Inferior parietal cortex (tissue), 1 donor: ENCODE measurements at regions not wholly inside any gene's neighbourhood (a gene's known extent, or its start where the extent isn't known, plus 50 kb on each side); places are given as distances from the start of the nearest gene placed in this dataset.

Experiments used
- DNase-seq: peaks from one replicate; pipeline ENCODE4 v3.0.0-alpha.2; 2016; ENCODE audit errors: extremely low spot score

DNA sequence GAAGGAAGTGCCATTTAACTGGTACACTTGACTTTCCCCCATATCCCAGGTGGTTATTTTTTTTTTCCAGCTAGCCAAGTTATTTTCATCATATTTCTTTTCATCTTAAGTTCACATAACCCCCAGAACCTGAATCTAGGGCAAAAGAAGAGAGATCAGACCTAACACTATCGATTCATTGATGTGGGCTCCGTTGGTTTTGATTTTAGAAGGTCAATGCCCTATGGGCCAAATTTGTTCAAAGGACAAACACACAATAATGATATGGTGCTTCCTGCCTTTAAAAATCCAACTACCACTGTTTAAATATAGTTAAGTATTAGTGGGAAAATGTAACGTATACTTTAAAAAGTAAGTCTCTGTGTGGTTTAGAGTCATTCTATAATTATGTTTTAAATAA lies 665.7 kb downstream of the ZNF674 start:
- no peak for DNase-seq

DNA sequence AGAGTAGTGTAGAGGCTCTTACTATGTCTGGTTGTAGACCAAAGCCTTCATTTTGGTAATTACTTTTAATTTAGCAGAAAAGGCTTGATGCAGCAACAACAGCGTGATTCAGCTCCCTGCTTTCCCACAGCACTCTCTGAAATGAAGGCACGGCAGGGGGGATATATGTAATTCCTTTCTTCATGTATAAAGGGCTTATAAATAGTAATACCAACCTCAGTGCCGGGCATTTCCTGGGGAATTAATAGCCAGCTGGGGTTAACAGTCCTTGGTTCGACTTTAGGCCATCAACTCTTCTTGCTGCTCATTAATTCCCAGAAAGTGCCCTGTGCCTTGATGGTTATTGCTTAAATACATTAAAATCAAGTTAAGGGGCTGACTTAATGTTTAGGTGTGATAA lies 669.0 kb downstream of the ZNF674 start:
- DNase-seq, result no peak

DNA sequence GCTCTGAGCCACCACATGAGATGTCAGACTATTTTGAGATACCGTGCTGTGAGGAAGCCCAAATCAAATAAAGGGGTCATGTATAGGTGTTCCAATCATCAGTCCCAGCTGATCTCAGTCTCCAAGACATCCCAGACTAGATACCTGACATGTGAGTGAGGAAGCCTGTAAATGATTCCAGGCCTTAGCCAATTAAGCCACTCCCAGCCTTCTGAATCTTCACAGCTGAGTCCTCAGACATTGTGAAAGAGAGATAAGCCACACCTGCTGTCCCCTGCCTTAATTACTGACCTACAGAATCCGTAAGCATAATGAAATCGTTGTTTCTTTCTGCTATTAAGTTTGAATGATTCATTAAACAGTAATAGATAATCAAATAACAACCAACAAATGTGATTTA lies 671.4 kb downstream of the ZNF674 start:
- DNase-seq, result no peak

DNA sequence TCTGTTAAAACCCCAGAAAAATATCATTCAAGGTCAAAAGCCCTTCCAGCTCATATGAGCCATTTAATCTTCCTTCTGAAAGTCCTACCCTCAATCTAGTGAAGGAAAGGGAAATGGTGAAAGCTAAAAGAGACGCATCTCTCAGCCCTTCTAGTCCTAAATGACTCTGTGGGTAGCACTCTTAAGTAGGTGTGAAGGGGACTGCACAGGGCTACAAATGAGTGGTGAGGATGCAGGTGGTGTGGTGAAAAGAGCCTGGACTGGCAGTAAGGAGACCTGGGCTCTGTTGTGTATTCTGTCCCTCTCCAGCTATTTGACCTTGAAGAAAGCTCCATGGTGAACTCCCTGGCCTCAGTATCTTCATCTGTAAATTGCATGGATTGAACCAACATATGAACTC lies 671.8 kb upstream of the DIPK2B start:
- DNase-seq, result no peak

DNA sequence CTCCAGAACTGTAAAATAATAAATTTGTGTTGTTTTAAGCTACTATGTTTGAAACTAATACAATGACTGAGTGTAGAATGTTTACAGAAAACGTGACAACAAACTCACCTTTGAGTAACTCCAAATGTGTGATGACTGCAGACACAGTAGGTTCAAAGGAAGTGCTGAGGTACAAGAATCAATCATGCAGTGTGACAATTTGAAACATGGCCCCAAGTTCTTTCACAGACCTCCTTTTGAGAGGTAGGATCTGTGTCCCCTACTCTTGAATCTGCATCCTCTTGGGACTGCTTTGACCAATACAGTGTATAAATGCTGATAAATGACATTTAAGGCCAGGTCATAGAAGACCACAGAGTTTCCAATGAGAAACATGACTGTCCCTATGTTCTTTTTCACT lies 667.7 kb upstream of the DIPK2B start:
- no peak for DNase-seq

DNA sequence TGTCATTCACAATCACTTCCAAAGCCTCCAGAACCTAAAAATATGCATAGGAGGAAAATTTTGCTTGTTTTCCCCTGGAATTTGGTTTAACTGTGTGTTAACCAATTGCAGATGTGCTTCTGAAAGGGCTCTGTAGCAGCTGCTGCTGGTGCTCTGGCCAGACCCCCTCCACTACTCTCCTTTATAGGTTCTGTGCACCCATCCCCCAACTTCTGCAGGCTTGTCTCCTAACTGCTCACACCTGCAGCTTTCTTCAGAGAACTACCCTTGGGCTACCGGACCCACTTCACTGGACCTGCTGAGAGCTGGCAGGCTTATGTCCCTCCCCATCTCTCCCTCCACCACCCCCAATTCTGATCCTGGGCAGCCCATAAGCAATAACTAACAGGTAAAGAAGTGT lies 662.1 kb upstream of the DIPK2B start:
- DNase-seq, result no peak

DNA sequence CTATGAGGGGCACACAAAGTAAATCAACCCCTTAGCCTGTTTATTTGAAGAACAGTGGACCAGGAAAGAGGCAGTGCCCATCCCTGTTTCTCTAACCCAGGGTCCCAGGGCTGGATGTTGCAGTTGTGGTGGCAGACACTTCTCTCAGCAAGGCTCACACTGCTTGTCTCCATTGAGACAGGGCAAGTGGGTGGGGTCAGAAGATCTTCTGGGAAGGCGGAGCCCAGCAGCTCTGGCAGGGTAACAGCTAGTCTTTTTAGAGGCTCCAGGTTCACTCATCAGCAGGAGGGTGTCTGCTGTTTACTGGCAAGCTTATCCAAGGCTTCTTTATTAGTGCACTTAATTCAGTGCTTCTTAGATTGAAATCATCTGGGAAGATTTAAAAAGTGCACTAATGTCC lies 659.8 kb upstream of the DIPK2B start:
- no peak for DNase-seq

DNA sequence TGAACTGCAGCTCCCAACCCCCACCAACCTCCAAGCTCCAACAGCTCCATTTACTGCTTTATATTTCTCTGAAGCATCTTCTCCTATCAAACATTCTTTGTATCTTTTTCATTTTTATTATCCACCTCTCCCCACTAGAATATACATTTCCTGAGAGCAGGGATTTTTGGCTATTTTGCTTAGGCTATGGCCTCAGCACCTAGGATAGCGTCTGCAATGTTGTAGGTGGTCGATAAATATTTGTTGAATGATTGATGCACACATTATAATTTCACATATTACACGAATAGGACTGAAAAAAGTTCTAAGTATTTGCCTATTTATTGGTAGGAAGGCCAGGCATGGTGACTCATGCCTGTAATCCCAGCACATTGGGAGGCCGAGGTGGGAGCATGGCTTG lies 658.7 kb upstream of the DIPK2B start:
- no peak for DNase-seq

DNA sequence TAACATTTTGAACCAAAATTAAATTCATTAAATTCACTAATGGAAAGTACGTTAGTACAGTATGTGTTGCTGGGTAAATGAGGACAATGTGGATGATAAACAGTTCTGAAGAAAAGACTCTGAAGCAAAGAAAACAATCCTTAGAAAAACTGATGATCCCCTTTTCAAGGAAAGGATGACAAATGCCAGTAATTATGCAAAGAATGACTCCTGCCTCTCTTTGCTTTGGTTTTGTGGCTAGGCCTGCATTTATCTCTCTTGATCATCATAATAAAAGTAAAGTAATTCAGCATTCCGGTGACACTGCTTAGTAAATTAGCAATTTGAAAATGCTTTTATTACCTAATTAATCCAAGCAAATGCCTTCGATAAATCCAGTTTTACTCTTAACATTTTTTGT lies 652.2 kb upstream of the DIPK2B start:
- DNase-seq, result no peak

DNA sequence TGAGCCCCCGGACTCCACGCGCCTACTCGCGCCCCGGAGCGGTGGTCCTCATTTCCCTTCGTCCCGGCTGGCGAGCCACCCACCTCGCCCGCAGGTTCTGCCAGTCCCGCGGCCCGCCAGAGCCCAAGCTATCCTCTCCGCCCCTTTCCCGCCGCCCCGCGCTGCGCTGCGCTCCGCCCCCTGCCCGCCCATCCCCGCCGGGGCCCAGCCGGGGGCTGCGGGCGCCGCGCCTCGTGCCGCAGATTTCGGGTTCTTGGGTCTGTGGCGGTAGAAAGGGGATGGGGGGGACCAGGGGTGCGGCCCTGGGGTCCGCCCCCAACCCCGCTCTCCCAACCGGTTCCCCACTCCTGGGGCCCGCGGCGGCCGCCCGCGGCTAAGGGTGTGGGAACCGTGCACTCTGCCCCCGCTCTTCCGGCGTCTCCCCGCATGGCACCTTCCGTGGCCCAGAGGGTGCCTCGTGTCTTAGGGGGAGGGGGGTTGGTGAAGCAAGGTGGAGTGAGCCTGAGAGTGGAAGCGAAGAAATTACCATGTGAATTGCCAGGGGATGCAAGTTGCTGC lies 650.8 kb upstream of the DIPK2B start:
- no peak for DNase-seq

DNA sequence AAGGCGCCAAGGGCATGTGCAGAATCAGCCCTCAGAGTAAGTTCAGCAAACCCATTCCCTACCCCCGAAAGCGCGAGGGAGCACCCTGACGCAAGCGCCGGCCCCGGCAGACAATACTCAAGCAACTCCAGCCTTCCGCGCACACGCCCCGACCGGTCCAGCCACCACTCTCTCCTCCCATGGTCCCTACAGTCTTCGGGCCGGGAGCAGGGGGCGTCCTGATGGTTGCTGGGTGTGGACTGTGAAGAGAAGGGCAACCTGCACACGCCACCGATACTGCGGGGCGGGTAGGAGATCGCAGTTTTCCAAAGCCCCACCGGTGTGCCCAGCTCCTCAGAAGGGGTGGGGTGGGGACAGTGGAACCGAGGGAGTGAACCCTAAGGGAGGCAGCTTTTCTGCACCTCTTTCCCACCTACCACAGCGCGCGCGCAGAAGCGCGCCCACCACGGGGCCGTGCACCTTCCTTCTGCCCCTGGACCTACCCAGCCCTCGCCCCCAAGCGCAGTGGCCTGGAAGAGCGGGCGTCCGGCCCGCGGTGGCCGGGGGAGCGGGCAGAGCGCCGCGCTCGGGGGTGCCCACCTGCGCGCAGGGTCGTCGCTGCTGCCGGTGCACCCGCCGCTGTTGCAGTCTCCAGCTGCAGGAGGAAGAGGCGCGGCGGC lies 650.2 kb upstream of the DIPK2B start:
- no peak for DNase-seq

DNA sequence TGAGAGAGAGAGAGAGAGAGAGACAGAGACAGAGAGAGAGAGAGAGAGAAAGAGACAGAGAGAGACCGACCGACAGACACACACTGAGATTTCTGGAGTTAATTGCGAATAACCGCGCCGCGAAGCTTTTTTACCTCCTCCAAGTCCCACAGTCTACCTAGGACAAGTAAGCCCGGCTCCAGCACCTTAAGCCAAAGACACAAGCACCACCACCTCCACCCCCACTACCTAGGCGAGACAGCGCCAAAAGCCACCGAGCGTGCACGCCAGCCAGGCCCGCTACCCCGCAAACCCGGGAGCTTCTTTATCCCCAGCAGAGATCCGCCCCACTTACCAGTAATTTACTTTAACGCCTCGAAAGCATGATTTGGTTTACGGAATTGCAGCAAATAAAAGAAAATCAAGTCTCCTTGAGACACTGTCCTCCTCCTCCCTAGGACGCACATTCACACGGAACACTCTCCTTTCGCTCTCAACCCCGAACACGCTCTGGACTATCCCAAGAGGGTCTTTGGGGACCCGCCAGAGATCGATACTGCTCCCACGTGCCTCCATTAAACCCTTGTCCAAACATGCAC lies 649.6 kb upstream of the DIPK2B start:
- no peak for DNase-seq

DNA sequence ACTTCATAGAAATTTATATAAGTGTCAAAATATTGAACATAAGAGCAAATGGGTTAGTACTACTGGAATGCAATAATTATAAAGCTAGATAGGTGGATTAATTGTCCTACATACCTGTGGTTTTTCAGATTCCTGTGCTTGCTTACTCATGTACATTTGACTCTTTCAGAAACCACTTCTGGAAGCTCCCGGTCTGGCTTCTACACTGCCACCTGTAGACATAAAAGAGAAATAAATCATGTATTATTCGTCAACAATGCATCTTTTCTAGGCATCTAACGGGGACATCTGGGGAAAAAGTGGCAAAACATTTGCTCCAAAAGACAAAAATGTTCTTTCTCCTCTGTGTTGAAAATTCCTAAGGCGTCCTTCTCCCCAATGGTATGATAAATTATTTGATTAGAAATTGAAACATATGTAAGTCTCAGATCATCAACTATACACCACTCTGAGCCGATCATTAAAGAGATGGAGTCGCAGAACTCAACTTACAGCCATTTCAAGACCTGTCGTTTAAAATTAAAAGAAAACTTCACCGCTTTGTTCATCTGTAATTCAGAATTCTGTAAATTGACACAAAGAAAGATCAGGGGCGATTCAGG lies 648.7 kb upstream of the DIPK2B start:
- no peak for DNase-seq

DNA sequence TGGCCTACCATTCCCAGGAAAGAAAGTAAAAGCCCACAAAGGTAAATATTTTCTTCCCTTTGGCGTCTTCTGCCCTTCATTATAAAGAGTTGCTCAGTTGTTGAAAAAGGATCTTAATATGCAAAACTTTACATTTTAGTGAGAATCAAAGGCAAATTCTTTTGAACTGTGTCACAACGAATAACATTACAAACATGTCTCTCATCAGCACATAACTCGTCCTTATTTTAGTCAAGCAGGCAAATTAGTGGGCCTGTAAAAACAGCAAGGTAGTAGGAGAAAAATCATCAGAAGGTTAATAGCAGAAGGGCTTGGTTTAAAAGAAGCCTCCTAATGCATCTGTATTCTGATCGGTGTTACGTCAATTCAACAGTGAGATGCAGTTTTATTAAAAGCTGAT lies 647.3 kb upstream of the DIPK2B start:
- DNase-seq, result no peak

DNA sequence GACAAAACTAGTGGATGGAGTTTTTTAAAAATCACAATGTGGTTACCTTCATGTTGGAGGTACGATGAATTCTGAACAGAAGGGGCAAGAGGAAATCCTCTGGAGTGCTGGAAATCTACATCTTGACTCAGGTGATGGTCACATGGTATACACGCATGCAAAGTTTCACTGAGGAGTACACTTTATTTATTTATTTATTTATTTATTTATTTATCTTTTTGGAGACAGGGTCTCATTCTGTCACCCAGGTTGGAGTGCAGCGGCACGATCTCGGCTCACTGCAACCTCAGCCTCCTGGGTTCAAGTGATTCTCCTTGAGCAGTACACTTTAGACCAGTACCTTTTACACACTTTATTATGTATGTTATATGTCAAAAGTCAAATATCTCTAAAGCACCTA lies 645.7 kb upstream of the DIPK2B start:
- DNase-seq, result no peak

DNA sequence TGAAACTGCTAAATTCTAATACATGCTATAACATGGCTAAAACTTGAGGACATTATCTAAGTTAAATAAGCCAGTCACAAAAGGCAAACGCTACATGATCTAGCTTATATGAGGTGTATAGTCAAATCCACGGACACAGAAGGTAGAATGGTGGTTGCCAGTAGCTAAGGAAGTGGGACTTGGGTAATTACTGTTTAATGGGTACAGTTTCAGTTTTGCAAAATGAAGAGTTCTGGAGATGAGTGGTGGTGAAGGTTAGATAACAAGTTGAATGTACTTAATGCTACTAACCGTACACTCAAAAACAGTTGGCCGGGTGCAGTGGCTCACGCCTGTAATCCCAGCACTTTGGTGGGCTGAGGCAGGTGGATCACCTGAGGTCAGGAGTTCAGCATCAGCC lies 644.5 kb upstream of the DIPK2B start:
- no peak for DNase-seq

DNA sequence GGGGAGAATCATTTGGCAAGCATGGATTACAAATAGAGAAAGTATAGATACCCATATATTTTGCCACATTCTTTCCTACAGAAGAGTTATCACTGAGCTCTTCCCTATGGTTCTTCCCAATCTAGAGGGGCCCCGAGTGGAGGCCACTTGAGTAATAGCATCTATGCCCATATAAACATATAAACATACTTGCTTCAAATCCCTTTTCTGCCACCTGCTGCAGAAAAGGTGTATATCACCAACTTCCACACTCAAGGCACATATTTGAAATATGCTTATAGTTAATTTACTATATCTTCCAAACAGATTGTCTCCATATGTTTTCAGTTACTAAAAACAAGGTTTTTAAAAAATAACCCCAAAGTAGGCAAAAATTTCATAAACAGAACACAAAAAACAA lies 642.8 kb upstream of the DIPK2B start:
- no peak for DNase-seq

DNA sequence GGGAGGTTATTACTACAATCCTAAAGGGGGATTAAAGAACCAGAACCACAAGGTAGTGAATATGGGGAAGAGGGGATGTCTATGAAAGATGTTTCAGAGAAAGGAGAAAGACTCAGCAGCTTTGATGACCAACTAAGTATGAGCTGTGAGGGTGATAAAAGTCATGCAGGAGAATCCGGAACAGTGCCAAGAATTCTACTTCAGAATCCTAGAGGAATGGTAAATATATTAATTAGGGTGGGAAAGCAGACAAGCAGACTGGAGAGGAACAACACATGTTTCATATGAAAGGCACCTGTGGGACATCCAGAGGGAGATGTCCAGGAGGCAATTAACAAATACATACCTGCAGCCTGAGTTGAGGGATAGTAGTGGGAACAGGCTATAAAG lies 642.2 kb upstream of the DIPK2B start:
- DNase-seq, result no peak

DNA sequence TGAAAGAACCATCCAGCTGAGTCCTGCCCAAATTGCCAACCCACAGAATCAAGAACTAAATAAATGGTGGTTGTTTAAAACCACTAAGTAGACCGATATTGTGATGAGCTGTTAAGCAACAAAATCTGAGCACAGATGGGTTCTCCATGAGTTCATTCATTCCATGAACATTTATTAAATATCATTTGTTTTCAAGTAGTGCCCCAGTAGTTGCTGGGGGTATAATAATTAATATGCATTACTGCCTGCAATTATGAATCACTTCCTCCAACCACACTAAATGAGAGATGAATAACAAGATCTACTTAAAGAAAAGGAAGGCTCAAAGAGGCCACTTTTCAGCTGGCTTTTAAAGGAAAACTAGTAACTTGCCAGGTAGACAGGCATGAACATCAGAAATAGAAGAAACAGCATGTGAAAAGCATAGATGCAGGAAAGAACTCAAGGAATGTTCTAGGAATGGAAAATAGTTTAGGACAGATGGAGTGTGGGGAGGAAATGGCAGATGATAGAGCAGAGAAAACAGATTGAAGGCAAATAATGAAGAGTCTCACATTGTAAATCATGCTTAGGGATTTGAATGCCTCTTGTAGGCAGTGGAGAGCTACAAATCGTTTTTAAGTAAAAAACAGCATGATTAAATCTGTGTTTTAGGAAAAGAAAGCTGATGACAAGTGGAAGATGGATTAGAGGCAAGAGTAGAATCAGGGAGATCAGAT lies 641.7 kb upstream of the DIPK2B start:
- DNase-seq, result no peak

DNA sequence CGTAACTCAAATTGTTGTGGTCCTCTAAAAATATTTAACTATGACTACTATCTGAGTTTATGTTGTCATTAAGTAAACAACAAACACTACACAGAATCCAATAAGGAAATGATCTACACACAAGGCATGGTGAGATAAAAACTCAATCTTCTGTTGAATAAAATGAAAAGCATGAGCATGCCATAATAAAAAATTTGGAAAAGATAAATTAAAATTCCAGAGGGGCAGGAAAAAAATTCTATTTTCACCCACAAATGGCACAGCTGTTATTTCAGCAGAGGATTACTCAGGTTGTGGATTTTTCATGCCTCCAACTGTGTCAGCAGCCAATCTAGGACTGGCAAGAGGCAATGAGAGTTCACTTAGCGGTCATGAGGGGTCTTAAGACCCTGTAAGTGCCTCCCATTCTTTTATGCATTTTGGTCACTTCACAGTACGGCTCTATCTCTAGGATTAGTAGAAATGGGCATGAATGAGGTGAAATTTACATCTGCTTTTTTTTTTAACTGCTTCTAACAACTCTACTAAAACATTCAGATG lies 639.8 kb upstream of the DIPK2B start:
- no peak for DNase-seq

DNA sequence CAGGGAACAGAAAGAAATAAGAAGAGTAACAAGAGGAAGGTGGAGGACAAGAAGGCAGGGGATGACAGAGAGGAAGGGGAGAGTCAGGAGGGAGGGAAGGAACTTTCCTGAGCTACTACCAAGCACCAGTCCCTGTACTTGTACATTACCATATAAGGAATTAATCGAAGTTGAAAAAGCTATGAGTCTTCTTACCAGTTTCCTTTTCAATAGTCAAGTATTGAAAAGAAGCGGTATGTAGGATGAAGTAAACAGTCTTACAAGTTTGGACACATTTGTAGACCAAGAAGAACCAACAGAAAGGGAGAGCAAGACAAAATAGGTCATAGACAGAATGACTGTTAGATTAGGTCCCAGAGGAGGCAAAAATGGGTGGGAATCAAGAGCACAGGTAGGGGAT lies 629.7 kb upstream of the DIPK2B start:
- no peak for DNase-seq

DNA sequence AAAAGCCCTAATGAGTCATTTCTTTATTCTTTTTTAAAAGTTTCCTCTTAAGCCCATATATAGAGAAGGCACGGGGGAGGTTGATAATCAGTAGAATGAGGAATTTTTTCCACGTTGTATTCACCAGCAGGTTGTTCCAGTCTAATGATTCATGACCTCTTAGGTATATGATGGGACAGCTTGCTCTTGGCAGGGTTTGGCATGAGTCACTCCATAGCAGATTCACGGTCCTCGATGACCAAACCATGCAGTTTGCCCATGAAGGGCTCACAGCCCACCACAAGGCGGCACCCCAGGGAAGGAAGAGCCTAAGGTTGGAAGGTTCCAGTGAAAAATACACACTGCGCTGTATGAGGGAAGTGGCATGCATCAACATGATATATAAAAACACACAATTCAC lies 623.8 kb upstream of the DIPK2B start:
- DNase-seq, result no peak

DNA sequence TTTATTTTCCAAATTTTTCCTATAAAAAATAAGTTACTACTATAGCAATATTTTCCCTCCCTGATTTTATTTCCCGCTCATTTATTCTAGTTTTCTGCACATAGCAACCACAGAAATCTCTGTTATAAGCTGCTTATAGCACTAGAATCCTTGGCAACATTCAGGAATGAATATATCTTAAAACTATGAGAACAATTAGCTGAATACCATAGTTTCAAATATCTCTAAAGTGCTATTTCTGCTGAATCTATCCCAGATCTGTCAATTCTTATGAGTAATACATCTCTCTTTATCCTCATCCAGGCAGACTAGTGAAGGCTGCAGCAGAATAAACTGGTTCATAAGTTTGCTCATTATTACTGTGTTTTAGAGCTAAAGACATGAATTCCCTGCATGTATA lies 622.9 kb upstream of the DIPK2B start:
- DNase-seq, result no peak
